Hematopoietic multipotent progenitor cell treated with erythropoietin and hydrocortisone succinate and interleukin-3 and kit ligand, for 17 days (in vitro differentiated cells): ENCODE measurements at regions not wholly inside any gene's neighbourhood (a gene's known extent, or its start where the extent isn't known, plus 50 kb on each side); places are given as distances from the start of the nearest gene placed in this dataset.
"Not testable (repeated sequence)": the region's sequence is repeated elsewhere in the genome, so short reads cannot be mapped to it uniquely, and the experiment has no call there.

Experiments
- DNase-seq: peaks from one replicate; pipeline ENCODE4 v3.0.0-alpha.2; 2015; ENCODE audit warnings: low spot score

GRCh38 chr20:40276301-40276700 is 412.7 kb downstream of the MAFB start:
- no peak for DNase-seq

GRCh38 chr20:40275738-40276137 is 413.3 kb downstream of the MAFB start:
- DNase-seq: no peak

GRCh38 chr20:40274912-40275533 is 414.0 kb downstream of the MAFB start:
- DNase-seq: no peak

GRCh38 chr20:40269274-40269673 is 419.8 kb downstream of the MAFB start:
- DNase-seq: not testable (repeated sequence)

- DNase-seq: no peak
Observed at GRCh38 chr20:40268321-40269075, 420.5 kb downstream of the MAFB start.

- no peak for DNase-seq
Observed at GRCh38 chr20:40265825-40266533, 423.1 kb downstream of the MAFB start.

- no peak for DNase-seq
Observed at GRCh38 chr20:40262219-40262618, 426.8 kb downstream of the MAFB start.

- no peak for DNase-seq
Observed at GRCh38 chr20:40258931-40259330, 430.1 kb downstream of the MAFB start.

GRCh38 chr20:40257763-40258162 is 431.3 kb downstream of the MAFB start:
- DNase-seq: no peak

GRCh38 chr20:40255365-40255764 is 433.7 kb downstream of the MAFB start:
- DNase-seq: no peak

- no peak for DNase-seq
Observed at GRCh38 chr20:40254023-40254772, 434.8 kb downstream of the MAFB start.

DNA sequence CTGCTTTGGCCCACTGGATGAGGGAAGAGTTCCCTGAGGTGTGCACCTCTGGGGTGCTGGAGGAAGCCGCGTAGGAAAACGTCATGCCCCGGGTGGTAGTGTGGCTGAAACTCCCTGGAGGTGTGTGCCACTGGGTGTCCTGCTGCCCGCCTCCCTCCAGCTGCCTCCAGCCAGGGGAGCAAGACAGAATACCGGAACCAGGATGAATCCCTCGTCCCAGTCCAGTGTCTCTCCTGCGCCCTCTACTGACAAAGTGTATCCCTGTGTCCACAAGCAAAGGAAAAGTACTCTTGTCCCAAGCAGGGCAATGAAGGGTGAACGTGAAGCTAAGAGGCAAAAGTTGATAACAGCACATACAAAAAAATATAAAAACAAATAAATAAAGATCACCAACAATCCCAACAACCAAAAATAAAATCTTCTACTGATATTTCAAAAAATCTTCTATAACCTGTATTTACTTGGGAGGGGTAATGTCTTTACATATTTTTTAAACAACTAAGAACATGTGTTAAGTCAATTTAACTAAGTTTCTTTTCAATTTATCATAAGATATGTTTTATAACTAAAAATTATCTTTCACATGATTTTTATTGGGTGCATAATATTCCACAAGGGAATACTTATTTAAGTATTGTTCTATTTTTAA is 437.6 kb downstream of the MAFB start:
- DNase-seq: no peak

- DNase-seq: no peak
Observed at GRCh38 chr20:40249805-40250204, 439.2 kb downstream of the MAFB start.

DNA sequence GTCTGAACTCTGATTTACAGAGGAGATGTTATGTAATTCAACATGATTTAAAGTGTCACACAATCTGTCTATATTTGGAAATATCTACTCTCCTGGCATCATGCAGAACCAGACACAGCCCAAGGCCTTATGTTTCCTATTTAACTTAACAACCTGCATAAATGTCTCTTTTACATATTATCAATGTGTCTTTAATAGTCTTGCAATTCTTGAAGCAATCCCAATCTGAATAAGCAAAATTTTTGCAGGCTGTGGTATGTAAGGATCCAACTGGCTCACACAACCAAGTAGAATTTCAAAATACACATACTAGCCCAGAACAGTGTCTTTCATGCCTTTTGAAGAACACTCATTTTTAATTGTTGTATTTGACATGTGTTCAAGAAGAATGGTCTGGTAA is 443.2 kb downstream of the MAFB start:
- DNase-seq: no peak

GRCh38 chr20:40244286-40244685 is 444.8 kb downstream of the MAFB start:
- DNase-seq: no peak

DNA sequence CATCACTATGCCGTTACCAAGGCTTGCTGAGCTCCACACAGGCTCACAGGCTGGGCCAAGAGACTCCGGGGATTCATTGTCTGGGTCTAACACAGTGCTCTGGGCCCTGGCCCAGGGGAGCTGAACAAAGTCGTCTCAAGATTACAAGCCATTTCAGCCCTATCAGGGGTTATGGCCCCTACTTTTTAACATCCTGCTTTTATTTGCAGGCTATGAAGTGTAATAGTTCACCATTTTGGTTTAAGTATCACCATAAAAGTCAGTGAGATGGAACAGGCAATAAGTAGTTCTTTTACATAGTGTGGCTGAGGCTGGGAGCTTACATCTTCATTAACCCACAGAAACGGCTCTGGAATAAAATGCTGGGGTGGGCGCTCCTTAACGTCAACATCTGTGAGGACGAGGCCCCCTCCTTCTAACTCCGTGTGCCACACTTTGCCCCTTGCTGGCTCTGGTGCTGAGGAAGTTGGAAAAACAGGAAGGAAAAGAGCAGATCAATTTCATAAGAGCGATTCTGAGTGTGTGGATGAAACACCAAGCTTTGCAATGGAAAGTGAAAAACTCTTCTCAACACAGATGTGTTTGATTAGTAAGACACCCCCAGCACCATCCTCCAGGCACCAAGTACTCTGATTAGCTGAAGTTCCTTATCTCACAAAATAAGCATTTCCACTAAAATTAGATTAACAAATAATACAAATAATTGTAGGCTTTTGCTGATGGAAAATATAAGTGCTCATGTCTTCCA is 447.3 kb downstream of the MAFB start:
- DNase-seq: no peak

DNA sequence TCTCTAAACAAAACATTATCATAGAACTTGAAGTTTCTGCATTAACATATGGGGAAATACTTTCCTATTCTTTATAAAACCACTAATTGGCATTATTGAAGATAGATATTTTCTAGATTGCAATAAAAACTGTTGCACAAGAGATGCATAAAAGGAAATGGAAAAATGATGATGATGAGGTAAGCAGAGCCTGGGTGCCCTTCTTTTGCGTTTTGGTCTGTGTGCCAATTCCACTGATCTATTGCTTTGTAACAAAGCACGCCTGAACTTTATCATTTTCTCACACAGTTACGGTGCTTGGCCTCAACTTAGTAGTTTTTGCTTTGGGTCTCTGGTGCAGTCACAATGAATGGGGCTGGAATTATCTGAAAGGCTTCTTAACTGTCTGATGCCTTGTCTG is 450.5 kb downstream of the MAFB start:
- no peak for DNase-seq

DNA sequence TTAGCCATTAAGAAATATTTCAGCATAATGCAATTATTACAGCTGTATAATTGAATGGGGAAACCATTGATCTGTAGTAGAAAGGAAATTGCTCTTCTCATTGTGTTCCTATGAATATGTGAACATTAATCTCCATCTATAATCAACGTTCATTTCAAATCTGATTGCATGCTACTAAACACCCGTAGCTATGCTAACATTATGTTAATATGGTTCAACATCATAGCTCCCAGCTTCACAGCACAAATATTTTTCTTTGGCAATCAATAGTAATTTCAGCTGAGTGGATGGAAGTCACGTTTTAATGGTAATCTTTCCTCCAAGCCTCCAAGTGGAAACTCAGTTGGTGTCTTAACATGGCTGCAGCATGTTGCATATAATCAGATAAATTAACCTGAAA is 454.4 kb downstream of the MAFB start:
- DNase-seq: no peak

DNA sequence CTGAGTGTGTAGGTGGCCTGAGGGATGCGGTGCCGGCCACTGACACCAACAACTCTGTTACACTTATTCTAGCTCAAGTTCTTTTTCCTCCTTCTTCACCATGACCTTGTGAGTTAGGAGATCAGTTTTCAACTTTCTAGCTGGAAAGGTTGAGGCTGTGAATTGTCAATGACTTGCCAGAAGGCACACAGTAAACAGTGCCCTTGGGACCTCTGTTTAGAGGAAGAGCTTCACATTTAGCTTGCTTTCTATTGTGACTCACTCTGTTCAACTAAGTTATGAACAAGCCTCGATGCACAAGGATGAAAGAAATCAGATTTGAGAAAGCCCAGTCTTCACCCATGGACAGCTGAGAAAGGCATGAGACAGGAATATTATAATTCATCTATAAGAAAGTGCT is 455.6 kb downstream of the MAFB start:
- no peak for DNase-seq

DNA sequence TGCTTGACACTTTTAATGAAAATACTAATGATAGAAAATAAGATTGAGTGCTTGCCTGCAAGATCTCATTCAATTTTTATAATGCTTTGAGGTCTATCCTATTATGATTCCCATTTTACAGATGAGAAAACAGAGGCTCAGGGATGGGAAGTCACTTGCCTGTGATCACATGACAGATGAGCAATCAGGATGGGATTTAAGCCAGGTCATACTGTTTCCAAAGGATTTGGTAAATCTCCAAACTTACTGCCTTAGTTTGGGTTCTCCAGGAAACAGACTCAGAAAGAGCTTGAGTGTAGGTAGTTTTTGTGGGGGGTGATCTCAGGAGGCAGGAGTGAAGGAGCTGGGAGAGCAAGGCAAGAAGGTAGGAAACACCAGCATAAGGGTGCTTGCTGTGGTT is 456.3 kb downstream of the MAFB start:
- no peak for DNase-seq

- DNase-seq: no peak
Observed at GRCh38 chr20:40232273-40232672, 456.8 kb downstream of the MAFB start.
